WERI-Rb-1 (cell line): ENCODE measurements at regions not wholly inside any gene's neighbourhood (a gene's known extent, or its start where the extent isn't known, plus 50 kb on each side); places are given as distances from the start of the nearest gene placed in this dataset.

ENCODE experiments used
- DNase-seq: peaks from one replicate; pipeline ENCODE4 v3.0.0-alpha.2; 2020
- H3K27ac ChIP-seq: fragments of 250-450 bp; sonication (Bioruptor Pico); 2 replicates; pipeline ENCODE4 v1.5.1; 2020; ENCODE audit warnings: mild to moderate bottlenecking, moderate library complexity
- H3K27me3 ChIP-seq: fragments of 250-450 bp; sonication (Bioruptor Pico); 2 replicates; pipeline ENCODE4 v1.5.1; 2021; ENCODE audit warnings: mild to moderate bottlenecking, low read depth, moderate library complexity; ENCODE audit not compliant: insufficient read depth, severe bottlenecking
- H3K36me3 ChIP-seq: fragments of 250-450 bp; sonication (Bioruptor Pico); 2 replicates; pipeline ENCODE4 v1.5.1; 2020; ENCODE audit warnings: mild to moderate bottlenecking, moderate library complexity
- H3K4me3 ChIP-seq: 2 replicates; pipeline ENCODE4 v1.5.1; 2011; ENCODE audit warnings: low read depth, mild to moderate bottlenecking, control low read depth, low read length
- H3K9me3 ChIP-seq: fragments of 250-450 bp; sonication (Bioruptor Pico); 2 replicates; pipeline ENCODE4 v1.5.1; 2021; ENCODE audit warnings: mild to moderate bottlenecking, moderate library complexity; ENCODE audit not compliant: severe bottlenecking
- TF ChIP-seq, protein P1 (sequence below): IDR thresholded peaks from 2 replicates; pipeline ENCODE4 v1.5.1; 2011; ENCODE audit warnings: low read depth, mild to moderate bottlenecking, control low read depth, inconsistent platforms, low read length

DNA sequence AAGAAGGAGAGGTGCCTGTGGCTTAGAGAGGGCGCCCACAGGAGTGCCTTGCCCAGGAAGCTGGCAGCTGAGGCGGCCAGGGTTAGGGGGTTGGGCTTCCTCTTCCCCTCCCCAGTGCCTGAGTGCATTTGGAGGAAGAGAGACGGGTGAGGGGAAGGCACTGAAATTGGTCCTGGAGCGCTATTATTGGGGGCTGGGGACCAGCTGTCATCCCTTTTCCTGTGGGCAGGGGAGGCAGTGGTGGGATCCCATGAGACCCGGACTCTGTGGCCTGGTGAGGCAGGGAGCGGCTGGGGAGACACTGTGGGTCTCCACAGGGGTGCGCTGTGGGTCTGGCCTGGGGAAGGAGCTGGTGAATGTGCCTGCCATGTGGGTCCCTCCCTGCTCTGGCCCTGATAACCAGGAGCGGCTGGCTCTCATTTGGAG lies 259.7 kb downstream of the SEC14L1 start:
- Histone ChIP-seq H3K4me3 (no peak overlapping the region), H3K36me3 (peaks cover 83% of the 10 kb centered on the region), H3K27me3 (no peaks in the 10 kb centered on the region), H3K27ac (0 out of 2 replicates have a peak overlapping the region, but pooled peaks have one; percentile 11), H3K9me3 (no peaks in the 10 kb centered on the region)
- peak; percentile 81 for DNase-seq
- TF ChIP-seq, protein P1, sequence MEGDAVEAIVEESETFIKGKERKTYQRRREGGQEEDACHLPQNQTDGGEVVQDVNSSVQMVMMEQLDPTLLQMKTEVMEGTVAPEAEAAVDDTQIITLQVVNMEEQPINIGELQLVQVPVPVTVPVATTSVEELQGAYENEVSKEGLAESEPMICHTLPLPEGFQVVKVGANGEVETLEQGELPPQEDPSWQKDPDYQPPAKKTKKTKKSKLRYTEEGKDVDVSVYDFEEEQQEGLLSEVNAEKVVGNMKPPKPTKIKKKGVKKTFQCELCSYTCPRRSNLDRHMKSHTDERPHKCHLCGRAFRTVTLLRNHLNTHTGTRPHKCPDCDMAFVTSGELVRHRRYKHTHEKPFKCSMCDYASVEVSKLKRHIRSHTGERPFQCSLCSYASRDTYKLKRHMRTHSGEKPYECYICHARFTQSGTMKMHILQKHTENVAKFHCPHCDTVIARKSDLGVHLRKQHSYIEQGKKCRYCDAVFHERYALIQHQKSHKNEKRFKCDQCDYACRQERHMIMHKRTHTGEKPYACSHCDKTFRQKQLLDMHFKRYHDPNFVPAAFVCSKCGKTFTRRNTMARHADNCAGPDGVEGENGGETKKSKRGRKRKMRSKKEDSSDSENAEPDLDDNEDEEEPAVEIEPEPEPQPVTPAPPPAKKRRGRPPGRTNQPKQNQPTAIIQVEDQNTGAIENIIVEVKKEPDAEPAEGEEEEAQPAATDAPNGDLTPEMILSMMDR = peak; percentile 94

DNA sequence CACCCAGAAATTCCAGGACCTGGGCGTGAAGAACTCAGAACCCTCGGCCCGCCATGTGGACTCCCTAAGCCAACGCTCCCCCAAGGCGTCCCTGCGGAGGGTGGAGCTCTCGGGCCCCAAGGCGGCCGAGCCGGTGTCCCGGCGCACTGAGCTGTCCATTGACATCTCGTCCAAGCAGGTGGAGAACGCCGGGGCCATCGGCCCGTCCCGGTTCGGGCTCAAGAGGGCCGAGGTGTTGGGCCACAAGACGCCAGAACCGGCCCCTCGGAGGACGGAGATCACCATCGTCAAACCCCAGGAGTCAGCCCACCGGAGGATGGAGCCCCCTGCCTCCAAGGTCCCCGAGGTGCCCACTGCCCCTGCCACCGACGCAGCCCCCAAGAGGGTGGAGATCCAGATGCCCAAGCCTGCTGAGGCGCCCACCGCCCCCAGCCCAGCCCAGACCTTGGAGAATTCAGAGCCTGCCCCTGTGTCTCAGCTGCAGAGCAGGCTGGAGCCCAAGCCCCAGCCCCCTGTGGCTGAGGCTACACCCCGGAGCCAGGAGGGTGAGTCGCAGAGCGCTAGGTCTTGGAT lies 261.5 kb downstream of the SEC14L1 start:
- H3K27ac ChIP-seq = no peak overlapping the region
- DNase-seq = no peak
- no peaks in the 10 kb centered on the region for H3K9me3 ChIP-seq
- H3K36me3 ChIP-seq = peaks cover 81% of the 10 kb centered on the region
- H3K4me3 ChIP-seq = no peak overlapping the region
- H3K27me3 ChIP-seq = no peaks in the 10 kb centered on the region
- TF ChIP-seq, protein P1 = no peak

DNA sequence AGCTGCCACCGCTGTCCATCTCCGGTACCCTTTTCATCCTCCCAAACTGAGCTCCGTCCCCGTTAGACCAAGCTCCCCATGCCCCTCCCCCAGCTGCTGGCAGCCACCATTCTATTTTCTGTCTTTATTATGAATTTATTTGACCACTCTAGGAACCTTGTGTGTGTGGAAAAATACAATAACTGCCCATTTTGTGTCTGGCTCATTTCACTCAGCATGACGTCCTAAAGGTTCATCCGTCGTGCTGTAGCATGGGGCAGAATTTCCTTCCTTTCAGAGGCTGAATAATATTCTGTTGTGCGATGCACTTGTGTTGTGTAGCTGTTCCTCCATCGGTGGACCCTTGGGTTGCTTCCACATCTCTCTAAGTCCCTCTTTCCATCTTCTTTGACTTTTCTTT lies 263.1 kb downstream of the SEC14L1 start:
- Histone ChIP-seq H3K27ac (no peak overlapping the region), H3K9me3 (no peaks in the 10 kb centered on the region), H3K4me3 (no peak overlapping the region), H3K36me3 (peaks cover 79% of the 10 kb centered on the region), H3K27me3 (no peaks in the 10 kb centered on the region)
- DNase-seq = no peak
- TF ChIP-seq, protein P1 = no peak

DNA sequence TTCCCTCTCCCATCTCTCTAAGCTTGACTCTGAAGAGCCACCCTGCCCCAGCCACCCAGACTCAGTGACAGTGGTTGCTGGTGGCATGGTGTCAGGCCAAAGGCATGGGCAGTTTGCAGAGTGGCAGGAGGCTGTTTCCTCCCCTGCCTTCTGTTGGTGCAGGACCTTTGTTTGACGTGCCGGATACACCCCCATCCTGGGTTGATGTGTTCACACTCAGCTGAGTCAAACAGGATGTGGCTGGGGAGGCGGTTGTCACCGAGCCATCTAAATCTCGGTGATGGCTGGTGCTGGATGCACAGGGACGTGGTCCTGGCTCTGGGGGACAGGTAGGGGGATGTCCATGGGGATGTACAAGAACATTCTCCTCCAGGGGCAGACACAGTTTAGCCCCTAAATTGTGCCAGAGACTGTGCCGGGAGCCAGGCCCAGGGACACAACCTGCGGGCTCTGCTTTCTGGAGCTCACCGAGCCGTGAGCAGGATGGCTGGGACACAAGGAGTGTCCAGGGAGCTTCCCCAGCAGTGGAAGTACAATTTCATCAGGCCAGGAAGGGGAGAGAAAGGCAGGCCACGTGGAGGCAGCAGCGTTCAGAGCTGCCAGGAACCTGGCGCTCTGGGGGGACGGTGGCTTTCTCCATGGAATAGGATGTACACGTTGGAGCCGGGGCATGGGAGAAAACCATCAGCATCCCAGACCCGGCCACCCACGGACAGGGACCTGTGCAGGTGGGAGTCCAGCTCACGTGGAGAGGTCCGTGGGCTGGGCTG lies 264.2 kb downstream of the SEC14L1 start:
- H3K27ac ChIP-seq = no peak overlapping the region
- H3K27me3 ChIP-seq = no peaks in the 10 kb centered on the region
- H3K4me3 ChIP-seq = no peak overlapping the region
- no peaks in the 10 kb centered on the region for H3K9me3 ChIP-seq
- peaks cover 79% of the 10 kb centered on the region for H3K36me3 ChIP-seq
- no peak for DNase-seq
- TF ChIP-seq, protein P1 = no peak

DNA sequence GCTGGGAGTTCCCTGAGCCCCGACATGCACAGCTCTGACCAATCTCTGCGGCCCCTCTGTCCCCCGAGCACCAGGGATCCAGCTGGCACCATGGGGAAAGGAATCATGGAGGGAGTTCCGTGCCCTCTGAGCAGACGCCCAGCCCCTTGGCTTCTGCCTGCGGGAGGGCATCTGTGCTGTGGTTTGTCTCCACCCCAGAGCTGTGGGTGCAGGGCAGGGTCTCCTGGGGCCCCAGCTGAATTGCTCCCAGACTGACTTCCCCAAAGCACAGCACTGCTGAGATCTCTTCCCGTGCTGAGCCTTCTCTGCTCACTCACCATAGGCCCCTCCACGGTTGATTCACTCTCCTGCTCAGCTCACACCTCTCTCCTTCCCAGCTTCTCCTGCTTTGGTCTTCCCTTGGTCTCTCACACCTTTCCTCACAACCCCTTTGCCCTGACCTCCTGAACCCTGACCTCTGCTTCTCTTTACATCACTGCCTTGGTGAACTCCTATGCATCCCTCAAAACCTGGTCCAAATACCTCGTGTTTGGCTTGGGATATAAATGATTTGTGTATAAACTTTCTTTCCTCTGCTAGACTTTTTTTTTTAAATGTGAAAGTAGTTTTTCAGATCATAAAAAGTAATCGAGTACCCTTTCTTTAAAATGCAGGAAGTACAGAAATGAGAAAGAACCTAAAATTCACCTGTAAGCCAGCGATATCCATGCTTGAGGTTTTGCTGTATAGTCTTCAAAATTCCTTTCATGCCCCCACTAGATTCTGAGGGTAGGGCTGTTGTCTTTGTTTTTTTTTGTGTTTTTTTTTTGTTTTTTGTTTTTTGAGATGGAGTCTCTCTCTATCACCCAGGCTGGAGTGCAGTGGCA lies 265.3 kb downstream of the SEC14L1 start:
- Histone ChIP-seq H3K27ac (no peak overlapping the region), H3K4me3 (no peak overlapping the region), H3K36me3 (peaks cover 83% of the 10 kb centered on the region), H3K27me3 (no peaks in the 10 kb centered on the region), H3K9me3 (no peaks in the 10 kb centered on the region)
- no peak for DNase-seq
- TF ChIP-seq, protein P1 = no peak
